HCT116 (cell line): ENCODE measurements at regions not wholly inside any gene's neighbourhood (a gene's known extent, or its start where the extent isn't known, plus 50 kb on each side); places are given as distances from the start of the nearest gene placed in this dataset.

Experiments used
- ATAC-seq: fragments of 200-7000 bp; cut with Tn5 transposase; 2 replicates; pipeline ENCODE4 v1.9.1; 2020; ENCODE audit warnings: mild to moderate bottlenecking, moderate library complexity
- BruUV-seq: library from RNA; stranded (reverse); fragments of 400-500 nt; replicated peaks from 2 replicates; lab custom pipeline; 2021; lab: Mats Ljungman, UMichigan
- CTCF ChIA-PET: fragments of 300-600 bp; sonication (Branson Sonifier 250); formaldehyde crosslinking; loops from one replicate; lab custom pipeline; 2021; ENCODE audit warnings: antibody characterized with exemption; lab: Charles Lee
- POLR2A ChIA-PET: fragments of 300-600, 350-600 bp; sonication (Branson Sonifier 250); formaldehyde crosslinking; loops from one replicate; lab custom pipeline; 2021; ENCODE audit warnings: antibody characterized with exemption; lab: Charles Lee
- RAD21 ChIA-PET, 2 experiments: fragments of 300-600 bp; sonication (Branson Sonifier 250); formaldehyde crosslinking; loops; one replicate each; lab custom pipeline; 2023; ENCODE audit warnings: low total read pairs in 2 of 2; ENCODE audit not compliant: uncharacterized antibody in 2 of 2, unreplicated experiment in 2 of 2, low non-redundant PET in 1 of 2; lab: Charles Lee
- DNase-seq: peaks from one replicate; pipeline ENCODE4 v3.0.0-alpha.2; 2010; ENCODE audit warnings: low read depth, low spot score
- H2AFZ ChIP-seq: fragments of 200-600 bp; shearing (Covaris generic), sonication (generic); 2 replicates; pipeline ENCODE4 v1.6.1; 2017; ENCODE audit warnings: low read depth, mixed run types, mixed read lengths, antibody characterized with exemption, low read length; ENCODE audit not compliant: poor library complexity, severe bottlenecking
- H3K27ac ChIP-seq: 2 replicates; pipeline ENCODE4 v1.5.1; 2012; ENCODE audit warnings: low read depth, low read length
- H3K27me3 ChIP-seq: fragments of 200-600 bp; sonication (generic); 2 replicates; pipeline ENCODE4 v1.6.1; 2016; ENCODE audit warnings: mixed run types, low read length, mixed read lengths; ENCODE audit not compliant: insufficient read depth
- H3K36me3 ChIP-seq, 2 experiments: fragments of 200-500 bp in 1 of 2; fragments of 200-600 bp in 1 of 2; sonication (Bioruptor generic) in 1 of 2; sonication (generic) in 1 of 2; 2 replicates each; pipeline versions ENCODE4 v1.5.1 to v1.6.1; 2014 to 2016; ENCODE audit warnings: low read length in 2 of 2, inconsistent platforms in 1 of 2, mixed read lengths in 1 of 2, mixed run types in 1 of 2; ENCODE audit not compliant: insufficient read depth in 2 of 2, control insufficient read depth in 1 of 2
- H3K4me1 ChIP-seq, 2 experiments: fragments of 200-600 bp in 1 of 2; sonication (generic) in 1 of 2; 2 replicates each; pipeline versions ENCODE4 v1.5.1 to v1.6.1; 2012 to 2017; ENCODE audit warnings: low read length in 2 of 2, inconsistent platforms in 1 of 2, mild to moderate bottlenecking in 1 of 2, mixed read lengths in 1 of 2, mixed run types in 1 of 2, moderate library complexity in 1 of 2; ENCODE audit not compliant: insufficient read depth in 2 of 2, control insufficient read depth in 1 of 2
- H3K4me2 ChIP-seq: fragments of 200-600 bp; sonication (generic); 2 replicates; pipeline ENCODE4 v1.6.1; 2017; ENCODE audit warnings: mixed run types, low read length, mixed read lengths
- H3K4me3 ChIP-seq, 2 experiments: fragments of 200-600 bp in 1 of 2; sonication (generic) in 1 of 2; replicated peaks in 1 of 2; 2 replicates each; pipeline ENCODE4 v1.5.1; 2011 to 2016; ENCODE audit warnings: low read length in 2 of 2, control low read depth in 1 of 2, low read depth in 1 of 2, mild to moderate bottlenecking in 1 of 2, mixed read lengths in 1 of 2, mixed run types in 1 of 2
- H3K79me2 ChIP-seq: fragments of 200-600 bp; sonication (generic); 2 replicates; pipeline ENCODE4 v1.6.1; 2017; ENCODE audit warnings: mild to moderate bottlenecking, mixed run types, low read length, moderate library complexity, mixed read lengths; ENCODE audit not compliant: insufficient read depth
- H3K9ac ChIP-seq: fragments of 200-600 bp; sonication (generic); 2 replicates; pipeline ENCODE4 v1.6.1; 2016; ENCODE audit warnings: low read length, mixed read lengths
- H3K9me2 ChIP-seq: fragments of 200-600 bp; sonication (generic), shearing (Covaris generic); 2 replicates; pipeline ENCODE4 v1.6.1; 2017; ENCODE audit warnings: mixed run types, mild to moderate bottlenecking, moderate library complexity; ENCODE audit not compliant: insufficient read depth
- H3K9me3 ChIP-seq, 2 experiments: fragments of 200-500 bp in 1 of 2; fragments of 200-600 bp in 1 of 2; sonication (Bioruptor generic) in 1 of 2; sonication (generic) in 1 of 2; 2 replicates each; pipeline ENCODE4 v1.6.1; 2014 to 2017; ENCODE audit warnings: low read length in 2 of 2, mixed read lengths in 2 of 2, inconsistent platforms in 1 of 2, low read depth in 1 of 2, mild to moderate bottlenecking in 1 of 2, mixed run types in 1 of 2, moderate library complexity in 1 of 2; ENCODE audit not compliant: control insufficient read depth in 1 of 2, insufficient read depth in 1 of 2
- H4K20me1 ChIP-seq: fragments of 200-600 bp; sonication (generic), shearing (Covaris generic); 2 replicates; pipeline ENCODE4 v1.6.1; 2017; ENCODE audit warnings: mixed run types, mild to moderate bottlenecking, moderate library complexity; ENCODE audit not compliant: insufficient read depth
- ATF3 ChIP-seq: IDR thresholded peaks from 2 replicates; pipeline ENCODE4 v1.6.1; 2012
- CBX3 ChIP-seq: IDR thresholded peaks from 2 replicates; pipeline ENCODE4 v1.6.1; 2012; ENCODE audit warnings: low read depth
- ELF1 ChIP-seq: IDR thresholded peaks from 2 replicates; pipeline ENCODE4 v1.6.1; 2012; ENCODE audit warnings: low read depth, borderline replicate concordance
- EZH2 ChIP-seq: fragments of 200-600 bp; sonication (generic); IDR thresholded peaks from 2 replicates; pipeline ENCODE4 v1.6.1; 2017; ENCODE audit warnings: antibody characterized with exemption, mixed run types
- MAX ChIP-seq: IDR thresholded peaks from 2 replicates; pipeline ENCODE4 v1.6.1; 2012
- POLR2A ChIP-seq: IDR thresholded peaks from 2 replicates; pipeline ENCODE4 v1.7.0; 2011; ENCODE audit warnings: borderline replicate concordance; ENCODE audit not compliant: insufficient read depth, insufficient read length; ENCODE audit errors: extremely low read depth
- POLR2AphosphoS5 ChIP-seq: IDR thresholded peaks from 2 replicates; pipeline ENCODE4 v1.6.1; 2011; ENCODE audit warnings: mild to moderate bottlenecking, low read depth, low read length, moderate library complexity
- RAD21 ChIP-seq: IDR thresholded peaks from 2 replicates; pipeline ENCODE4 v1.6.1; 2012; ENCODE audit warnings: low read depth, mild to moderate bottlenecking
- SP1 ChIP-seq: IDR thresholded peaks from 2 replicates; pipeline ENCODE4 v1.6.1; 2012; ENCODE audit warnings: low read depth
- YY1 ChIP-seq: IDR thresholded peaks from 2 replicates; pipeline ENCODE4 v1.6.1; 2011; ENCODE audit warnings: low read length, low read depth, moderate library complexity, mild to moderate bottlenecking; ENCODE audit not compliant: insufficient replicate concordance; ENCODE audit errors: extremely low read depth
- ZFX ChIP-seq: fragments of 450-650 bp; IDR thresholded peaks from 2 replicates; pipeline ENCODE4 v1.6.1; 2017
- intact Hi-C: fragments of 100-400 bp; cut with micrococcal nuclease; formaldehyde crosslinking; loops from 2 replicates; pipeline ENCODE4 v1.10.0; 2022

GRCh38 chr15:97401195-97401594, 559.3 kb upstream of the ARRDC4 start:
- Histone ChIP-seq H3K4me2 (no peak overlapping the region), H3K9me2 (no peaks in the 10 kb centered on the region), H4K20me1 (no peaks in the 10 kb centered on the region), H3K27ac (no peak overlapping the region), H3K9ac (no peak overlapping the region), H3K4me3 (no peak overlapping the region), H3K36me3 (no peaks in the 10 kb centered on the region), H3K79me2 (no peaks in the 10 kb centered on the region), H3K27me3 (no peaks in the 10 kb centered on the region), H3K9me3 (peaks cover 4 to 8% of the 10 kb centered on the region in 2 experiments; a peak in 2 of 4 replicates), H3K4me1 (no peaks in the 10 kb centered on the region), H2AFZ (no peak overlapping the region)
- CTCF ChIA-PET: no interaction called here
- no TSS peak for BruUV-seq
- ATAC-seq (no peak), DNase-seq (no peak)
- intact Hi-C loops: no loop called here
- RAD21 ChIA-PET: no interaction called here
- TF ChIP-seq YY1 (no peak), ZFX (no peak), ATF3 (no peak)
- POLR2A ChIA-PET: no interaction called here

- no peak overlapping the region for H3K9ac ChIP-seq
- H3K9me2 ChIP-seq: no peaks in the 10 kb centered on the region
- DNase-seq (no peak), ATAC-seq (no peak)
- ChIA-PET RAD21 (no interaction called here), POLR2A (no interaction called here), CTCF (no interaction called here)
- H3K27ac ChIP-seq: no peak overlapping the region
- H4K20me1 ChIP-seq: no peaks in the 10 kb centered on the region
- no TSS peak for BruUV-seq
- H3K79me2 ChIP-seq: no peaks in the 10 kb centered on the region
- H3K4me1 ChIP-seq: no peaks in the 10 kb centered on the region
- H3K4me2 ChIP-seq: no peak overlapping the region
- intact Hi-C loops: no loop called here
- H2AFZ ChIP-seq: no peak overlapping the region
- no peaks in the 10 kb centered on the region for H3K27me3 ChIP-seq
- H3K36me3 ChIP-seq: no peaks in the 10 kb centered on the region
- no peak overlapping the region for H3K4me3 ChIP-seq
- no peak for TF ChIP-seq YY1
- no peak for TF ChIP-seq EZH2
- TF ChIP-seq ZFX: no peak
- no peak for TF ChIP-seq ELF1
- no peak for TF ChIP-seq POLR2AphosphoS5
- TF ChIP-seq CBX3: no peak
- TF ChIP-seq SP1: no peak
- TF ChIP-seq MAX: no peak
- no peak for TF ChIP-seq POLR2A
- no peak for TF ChIP-seq RAD21
- H3K9me3 ChIP-seq: peaks cover 4 to 8% of the 10 kb centered on the region in 2 experiments; a peak in 2 of 4 replicates
These were observed 558.5 kb upstream of the ARRDC4 start for GRCh38 chr15:97401970-97402369.
